ENCODE measurements at regions not wholly inside any gene's neighbourhood (a gene's known extent, or its start where the extent isn't known, plus 50 kb on each side); places are given as distances from the start of the nearest gene placed in this dataset.

- Mint-ChIP-seq H3K9me3 (peaks cover 1% of the 10 kb centered on the region; the same call in 1 of the 2 replicates), H3K4me3 (no peak overlapping the region), H3K4me1 (peaks cover 16% of the 10 kb centered on the region), H3K36me3 (no peaks in the 10 kb centered on the region), H3K27ac (no peak overlapping the region), H3K27me3 (ENCODE audit: low read depth) (no peaks in the 10 kb centered on the region)
- ATAC-seq (no peak), DNase-seq (ENCODE audit: low spot score) (no peak)
- CTCF ChIA-PET, result no interaction called here
- POLR2A ChIA-PET, result no interaction called here
- TF ChIP-seq MXD4 (CRISPR knock-in tag; IDR thresholded peaks at IDR 0.05; ENCODE audit: borderline replicate concordance) (no peak), FOXP1 (CRISPR knock-in tag; IDR thresholded peaks at IDR 0.05; ENCODE audit: borderline replicate concordance) (no peak), ZNF219 (CRISPR knock-in tag; IDR thresholded peaks at IDR 0.05; ENCODE audit: borderline replicate concordance) (no peak), GTF2I (CRISPR knock-in tag; conservative IDR thresholded peaks at IDR 0.05) (no peak), STAT6 (CRISPR knock-in tag; conservative IDR thresholded peaks at IDR 0.05; ENCODE audit: low read depth) (no peak), ZNF671 (CRISPR knock-in tag; IDR thresholded peaks at IDR 0.05) (no peak), SOX15 (CRISPR knock-in tag; IDR thresholded peaks at IDR 0.05) (no peak), ZNF396 (CRISPR knock-in tag; IDR thresholded peaks at IDR 0.05; ENCODE audit: borderline replicate concordance) (no peak), E2F4 (CRISPR knock-in tag; IDR thresholded peaks at IDR 0.05; ENCODE audit: borderline replicate concordance, low read depth) (no peak), PRRX2 (CRISPR knock-in tag; IDR thresholded peaks at IDR 0.05) (no peak), GABPB1 (CRISPR knock-in tag; IDR thresholded peaks at IDR 0.05) (no peak)
- TF ChIP-seq, protein P1, sequence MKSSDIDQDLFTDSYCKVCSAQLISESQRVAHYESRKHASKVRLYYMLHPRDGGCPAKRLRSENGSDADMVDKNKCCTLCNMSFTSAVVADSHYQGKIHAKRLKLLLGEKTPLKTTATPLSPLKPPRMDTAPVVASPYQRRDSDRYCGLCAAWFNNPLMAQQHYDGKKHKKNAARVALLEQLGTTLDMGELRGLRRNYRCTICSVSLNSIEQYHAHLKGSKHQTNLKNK (CRISPR knock-in tag; IDR thresholded peaks at IDR 0.05), result no peak
- TF ChIP-seq, protein P2, sequence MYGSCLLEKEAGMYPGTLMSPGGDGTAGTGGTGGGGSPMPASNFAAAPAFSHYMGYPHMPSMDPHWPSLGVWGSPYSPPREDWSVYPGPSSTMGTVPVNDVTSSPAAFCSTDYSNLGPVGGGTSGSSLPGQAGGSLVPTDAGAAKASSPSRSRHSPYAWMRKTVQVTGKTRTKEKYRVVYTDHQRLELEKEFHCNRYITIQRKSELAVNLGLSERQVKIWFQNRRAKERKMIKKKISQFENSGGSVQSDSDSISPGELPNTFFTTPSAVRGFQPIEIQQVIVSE (CRISPR knock-in tag; IDR thresholded peaks at IDR 0.05; ENCODE audit: borderline replicate concordance), result no peak
These were observed 79.5 kb upstream of the FAM169A start for GRCh38 chr5:74945561-74946165.

GRCh38 chr5:74943905-74944304 is 77.7 kb upstream of the FAM169A start:
- no peak overlapping the region for H3K4me3 Mint-ChIP-seq
- ChIA-PET POLR2A (interaction anchor here (0.5 kb wide), 1 partner anchor 68 kb away, joined by 4 read pairs; no protein-coding TSS in a partner anchor), CTCF (interaction anchor here (0.6 to 2.3 kb wide), 6 partner anchors 9 to 106 kb away, joined by 3 to 10 read pairs (median 4); no protein-coding TSS in a partner anchor)
- H3K36me3 Mint-ChIP-seq, result no peaks in the 10 kb centered on the region
- no peak overlapping the region for H3K27ac Mint-ChIP-seq
- no peaks in the 10 kb centered on the region for H3K27me3 Mint-ChIP-seq (ENCODE audit: low read depth)
- DNase-seq (ENCODE audit: low spot score), result no peak
- H3K9me3 Mint-ChIP-seq, result no peaks in the 10 kb centered on the region
- H3K4me1 Mint-ChIP-seq, result peaks cover 16% of the 10 kb centered on the region
- peak; percentile 59 for ATAC-seq
- TF ChIP-seq ZNF423 (CRISPR knock-in tag; IDR thresholded peaks at IDR 0.05) (no peak), USF2 (CRISPR knock-in tag; IDR thresholded peaks at IDR 0.05) (no peak), ELF4 (CRISPR knock-in tag; IDR thresholded peaks at IDR 0.05; ENCODE audit: low read depth) (no peak), ZNF232 (CRISPR knock-in tag; IDR thresholded peaks at IDR 0.05) (no peak), NFE2L1 (CRISPR knock-in tag; IDR thresholded peaks at IDR 0.05) (no peak), HMGA2 (CRISPR knock-in tag; IDR thresholded peaks at IDR 0.05) (no peak), STAT6 (CRISPR knock-in tag; conservative IDR thresholded peaks at IDR 0.05; ENCODE audit: low read depth) (no peak), JAZF1 (CRISPR knock-in tag; IDR thresholded peaks at IDR 0.05) (no peak), CREM (CRISPR knock-in tag; IDR thresholded peaks at IDR 0.05) (no peak), GRHL2 (CRISPR knock-in tag; IDR thresholded peaks at IDR 0.05; ENCODE audit: insufficient replicate concordance, severe bottlenecking) (no peak)
- TF ChIP-seq, protein P3, sequence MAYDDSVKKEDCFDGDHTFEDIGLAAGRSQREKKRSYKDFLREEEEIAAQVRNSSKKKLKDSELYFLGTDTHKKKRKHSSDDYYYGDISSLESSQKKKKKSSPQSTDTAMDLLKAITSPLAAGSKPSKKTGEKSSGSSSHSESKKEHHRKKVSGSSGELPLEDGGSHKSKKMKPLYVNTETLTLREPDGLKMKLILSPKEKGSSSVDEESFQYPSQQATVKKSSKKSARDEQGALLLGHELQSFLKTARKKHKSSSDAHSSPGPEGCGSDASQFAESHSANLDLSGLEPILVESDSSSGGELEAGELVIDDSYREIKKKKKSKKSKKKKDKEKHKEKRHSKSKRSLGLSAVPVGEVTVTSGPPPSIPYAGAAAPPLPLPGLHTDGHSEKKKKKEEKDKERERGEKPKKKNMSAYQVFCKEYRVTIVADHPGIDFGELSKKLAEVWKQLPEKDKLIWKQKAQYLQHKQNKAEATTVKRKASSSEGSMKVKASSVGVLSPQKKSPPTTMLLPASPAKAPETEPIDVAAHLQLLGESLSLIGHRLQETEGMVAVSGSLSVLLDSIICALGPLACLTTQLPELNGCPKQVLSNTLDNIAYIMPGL (CRISPR knock-in tag; IDR thresholded peaks at IDR 0.05), result no peak
- TF ChIP-seq, protein P4, sequence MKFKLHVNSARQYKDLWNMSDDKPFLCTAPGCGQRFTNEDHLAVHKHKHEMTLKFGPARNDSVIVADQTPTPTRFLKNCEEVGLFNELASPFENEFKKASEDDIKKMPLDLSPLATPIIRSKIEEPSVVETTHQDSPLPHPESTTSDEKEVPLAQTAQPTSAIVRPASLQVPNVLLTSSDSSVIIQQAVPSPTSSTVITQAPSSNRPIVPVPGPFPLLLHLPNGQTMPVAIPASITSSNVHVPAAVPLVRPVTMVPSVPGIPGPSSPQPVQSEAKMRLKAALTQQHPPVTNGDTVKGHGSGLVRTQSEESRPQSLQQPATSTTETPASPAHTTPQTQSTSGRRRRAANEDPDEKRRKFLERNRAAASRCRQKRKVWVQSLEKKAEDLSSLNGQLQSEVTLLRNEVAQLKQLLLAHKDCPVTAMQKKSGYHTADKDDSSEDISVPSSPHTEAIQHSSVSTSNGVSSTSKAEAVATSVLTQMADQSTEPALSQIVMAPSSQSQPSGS (CRISPR knock-in tag; IDR thresholded peaks at IDR 0.05; ENCODE audit: borderline replicate concordance, low read depth), result no peak
